ENCODE measurements at regions not wholly inside any gene's neighbourhood (a gene's known extent, or its start where the extent isn't known, plus 50 kb on each side); places are given as distances from the start of the nearest gene placed in this dataset.

GRCh38 chr20:24376311-24377099 is 92.9 kb upstream of the SYNDIG1 start:
- no peak for DNase-seq (ENCODE audit: low read depth, low spot score)

- DNase-seq (ENCODE audit: low read depth, low spot score), result no peak
Measured at GRCh38 chr20:24373372-24373771, 96.1 kb upstream of the SYNDIG1 start.

GRCh38 chr20:24370911-24371695 is 98.3 kb upstream of the SYNDIG1 start:
- DNase-seq (ENCODE audit: low read depth, low spot score), result no peak

- DNase-seq (ENCODE audit: low read depth, low spot score), result no peak
Measured at GRCh38 chr20:24370249-24370648, 99.2 kb upstream of the SYNDIG1 start.

- DNase-seq (ENCODE audit: low read depth, low spot score), result no peak
Measured at GRCh38 chr20:24368253-24368652, 101.2 kb upstream of the SYNDIG1 start.

DNA sequence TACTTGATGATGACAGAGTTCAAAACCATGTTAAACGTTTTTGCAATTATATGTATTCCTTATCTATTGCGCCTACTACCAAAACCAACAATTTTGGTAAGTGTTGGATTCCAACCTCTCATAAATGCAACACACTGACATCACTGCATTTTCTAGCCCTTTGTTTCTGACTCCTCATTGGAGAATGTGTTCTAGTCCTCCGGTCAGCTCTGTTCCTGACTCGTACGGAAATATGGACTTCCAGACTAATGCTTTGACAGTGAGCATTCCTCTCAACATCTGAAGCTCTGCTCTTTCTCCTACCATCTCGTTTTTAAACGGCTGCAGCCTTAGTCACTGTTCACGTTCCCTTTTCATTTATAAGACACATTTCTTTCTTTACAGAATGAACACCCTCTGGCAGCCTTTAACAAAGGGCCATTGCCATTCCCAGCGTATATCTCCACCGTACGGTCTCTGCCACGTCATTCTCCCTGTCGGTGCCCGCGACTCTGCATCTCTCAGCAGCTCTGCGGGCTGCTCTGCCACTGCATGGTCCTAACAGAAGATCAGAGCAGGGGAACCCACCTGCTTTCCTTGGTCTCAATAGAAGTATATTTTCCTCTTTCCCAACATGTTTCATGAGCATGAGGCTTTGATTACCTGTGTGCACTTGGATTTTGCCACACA is 103.0 kb upstream of the SYNDIG1 start:
- DNase-seq (ENCODE audit: low read depth, low spot score), result no peak

- DNase-seq (ENCODE audit: low read depth, low spot score), result no peak
Measured at GRCh38 chr20:24365670-24366069, 103.8 kb upstream of the SYNDIG1 start.

- no peak for DNase-seq (ENCODE audit: low read depth, low spot score)
Measured at GRCh38 chr20:24364482-24364881, 104.9 kb upstream of the SYNDIG1 start.

GRCh38 chr20:24363031-24363430 is 106.4 kb upstream of the SYNDIG1 start:
- no peak for DNase-seq (ENCODE audit: low read depth, low spot score)

GRCh38 chr20:24362080-24362479 is 107.3 kb upstream of the SYNDIG1 start:
- DNase-seq (ENCODE audit: low read depth, low spot score), result no peak

- no peak for DNase-seq (ENCODE audit: low read depth, low spot score)
Measured at GRCh38 chr20:24361541-24361940, 107.9 kb upstream of the SYNDIG1 start.

- DNase-seq (ENCODE audit: low read depth, low spot score), result no peak
Measured at GRCh38 chr20:24360531-24360930, 108.9 kb upstream of the SYNDIG1 start.

GRCh38 chr20:24359321-24360027 is 110.0 kb upstream of the SYNDIG1 start:
- DNase-seq (ENCODE audit: low read depth, low spot score), result no peak

DNA sequence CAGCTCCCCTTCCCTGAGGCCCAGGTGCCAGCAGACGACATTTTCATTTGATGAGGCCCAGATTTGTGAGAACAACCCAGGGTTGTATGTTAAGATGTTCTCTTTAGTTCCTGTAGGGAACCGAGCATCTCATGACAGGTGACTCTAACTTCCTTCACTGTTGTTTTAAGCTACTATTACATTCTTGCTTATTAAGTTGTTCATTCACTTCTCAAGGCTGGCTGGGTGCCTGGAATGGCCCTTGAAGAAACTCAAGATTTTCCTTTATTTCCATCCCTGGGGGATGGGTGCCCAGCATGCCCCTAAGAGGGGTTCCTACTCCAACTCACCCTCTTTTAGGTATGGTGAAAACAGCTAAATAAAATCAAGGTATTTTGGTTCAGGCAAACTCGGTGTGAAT is 111.5 kb upstream of the SYNDIG1 start:
- DNase-seq (ENCODE audit: low read depth, low spot score), result no peak

GRCh38 chr20:24357177-24357576 is 112.3 kb upstream of the SYNDIG1 start:
- DNase-seq (ENCODE audit: low read depth, low spot score), result no peak

DNA sequence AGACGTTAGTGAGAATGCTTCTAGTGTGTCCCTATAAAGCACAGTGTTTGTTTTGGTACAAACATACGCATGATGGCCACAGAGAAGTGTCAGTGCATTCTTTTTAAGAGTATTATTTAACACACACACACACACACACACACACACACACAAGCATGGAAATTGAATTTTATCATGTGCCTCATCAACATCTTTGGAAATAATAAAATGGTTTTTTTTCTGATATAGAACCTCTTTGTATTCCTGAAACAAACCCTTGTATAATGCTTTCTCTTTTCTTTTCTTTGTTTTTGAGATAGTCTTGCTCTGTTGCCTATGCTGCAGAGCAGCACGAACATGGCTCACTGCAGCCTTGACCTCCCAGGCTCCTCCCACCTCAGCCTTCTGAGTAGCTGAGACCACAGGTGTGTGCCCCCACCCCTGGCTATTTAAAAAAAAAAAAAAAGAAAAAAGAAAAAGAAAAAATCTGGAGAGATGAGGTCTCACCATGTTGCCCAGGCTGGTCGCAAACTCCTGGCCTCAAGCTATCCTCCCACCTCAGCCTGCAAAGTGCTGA is 116.2 kb upstream of the SYNDIG1 start:
- DNase-seq (ENCODE audit: low read depth, low spot score), result no peak

DNA sequence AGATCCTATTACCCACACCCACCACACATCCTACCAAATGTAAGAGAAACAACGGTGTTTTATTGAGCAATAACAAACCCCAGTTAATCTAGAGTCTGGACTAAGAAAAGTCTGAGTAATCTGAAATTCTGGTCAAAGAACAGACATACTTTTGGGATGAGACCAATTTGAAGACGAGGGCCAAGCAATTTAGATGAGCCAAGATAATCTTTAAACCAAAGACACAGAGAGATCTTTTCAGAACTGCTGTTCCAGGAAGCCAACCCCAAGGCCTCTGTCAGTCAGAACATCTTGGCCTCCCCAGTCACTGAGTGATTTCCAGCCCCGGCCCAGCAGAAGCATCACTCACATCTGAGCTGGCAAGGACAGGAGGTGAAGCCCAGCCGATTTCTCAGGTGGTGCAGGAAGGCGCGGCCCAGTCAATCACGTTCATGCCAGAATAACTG is 118.5 kb upstream of the SYNDIG1 start:
- DNase-seq (ENCODE audit: low read depth, low spot score), result no peak

- no peak for DNase-seq (ENCODE audit: low read depth, low spot score)
Measured at GRCh38 chr20:24341781-24342180, 127.6 kb upstream of the SYNDIG1 start.

DNA sequence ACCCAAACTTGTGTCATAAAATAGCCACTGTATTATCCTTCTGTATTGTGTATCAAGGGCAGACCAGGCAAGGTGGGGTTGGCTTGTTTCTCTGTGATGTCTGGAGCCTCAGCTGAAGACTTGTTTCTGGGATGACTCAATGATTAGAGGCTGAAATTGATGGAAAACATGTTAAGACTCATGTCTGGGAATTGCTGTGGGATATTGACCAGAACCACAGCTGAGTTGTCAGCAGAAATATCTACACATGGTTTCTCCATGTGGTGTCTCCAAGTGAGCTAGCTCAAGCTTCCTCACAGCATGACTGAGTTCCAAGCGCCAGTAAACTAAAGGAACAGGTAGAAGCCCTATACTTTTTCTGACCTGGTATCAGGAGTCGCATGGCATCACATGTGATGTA is 128.5 kb upstream of the SYNDIG1 start:
- no peak for DNase-seq (ENCODE audit: low read depth, low spot score)

DNA sequence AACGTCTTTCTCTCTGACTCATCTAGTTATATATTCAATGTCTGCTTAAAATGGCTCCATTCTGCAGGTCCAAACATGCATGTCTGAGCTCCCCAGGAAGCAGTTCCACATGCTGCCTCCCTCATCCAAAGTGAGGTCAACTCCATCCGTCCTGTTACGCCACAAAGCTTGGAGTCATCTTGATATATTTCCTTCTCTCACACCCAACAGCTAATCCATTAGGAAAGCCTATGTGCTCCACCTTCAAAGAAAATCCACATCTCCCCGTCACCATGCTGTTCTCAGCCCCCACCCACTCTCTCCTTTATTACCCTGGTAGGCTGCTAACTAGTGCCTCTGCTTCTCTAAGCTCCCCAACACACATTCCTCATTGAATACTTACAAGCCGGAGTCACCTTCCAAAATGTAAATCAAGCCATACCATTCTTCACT is 130.2 kb upstream of the SYNDIG1 start:
- no peak for DNase-seq (ENCODE audit: low read depth, low spot score)

- DNase-seq (ENCODE audit: low read depth, low spot score), result no peak
Measured at GRCh38 chr20:24337551-24337950, 131.9 kb upstream of the SYNDIG1 start.

All from iPS DF 19.7 (cell line).